Activated CD8-positive, alpha-beta memory T cell treated with anti-CD3 and anti-CD28 coated beads, Interleukin-2, amount 10 ng/mL, durations not matched to agents 7 days and 5 days (primary cell): ENCODE measurements at regions not wholly inside any gene's neighbourhood (a gene's known extent, or its start where the extent isn't known, plus 50 kb on each side); places are given as distances from the start of the nearest gene placed in this dataset.

Experiments
- ATAC-seq: fragments of 150-1000 bp; cut with Tn5 transposase; one replicate; pipeline ENCODE4 v1.10.0; 2021; ENCODE audit warnings: moderate library complexity
- CTCF ChIA-PET: fragments of 350-600 bp; sonication (Branson Sonifier 250); formaldehyde crosslinking; loops from one replicate; lab custom pipeline; 2021; ENCODE audit warnings: antibody characterized with exemption; lab: Charles Lee
- DNase-seq: peaks from one replicate; pipeline ENCODE4 v3.0.0-alpha.2; 2020
- H3K27ac Mint-ChIP-seq: one replicate; pipeline ENCODE4 v1.8.0; 2021; ENCODE audit warnings: mild to moderate bottlenecking, mixed read lengths
- H3K27me3 Mint-ChIP-seq: one replicate; pipeline ENCODE4 v1.8.0; 2021; ENCODE audit warnings: mixed read lengths
- H3K36me3 Mint-ChIP-seq: one replicate; pipeline ENCODE4 v1.8.0; 2021; ENCODE audit warnings: mild to moderate bottlenecking, mixed read lengths
- H3K4me1 Mint-ChIP-seq: one replicate; pipeline ENCODE4 v1.8.0; 2021; ENCODE audit warnings: mixed read lengths
- H3K4me3 Mint-ChIP-seq: one replicate; pipeline ENCODE4 v1.8.0; 2021; ENCODE audit warnings: mild to moderate bottlenecking, moderate library complexity, mixed read lengths
- H3K9me3 Mint-ChIP-seq: one replicate; pipeline ENCODE4 v1.8.0; 2022; ENCODE audit warnings: low read depth, mixed read lengths

DNA sequence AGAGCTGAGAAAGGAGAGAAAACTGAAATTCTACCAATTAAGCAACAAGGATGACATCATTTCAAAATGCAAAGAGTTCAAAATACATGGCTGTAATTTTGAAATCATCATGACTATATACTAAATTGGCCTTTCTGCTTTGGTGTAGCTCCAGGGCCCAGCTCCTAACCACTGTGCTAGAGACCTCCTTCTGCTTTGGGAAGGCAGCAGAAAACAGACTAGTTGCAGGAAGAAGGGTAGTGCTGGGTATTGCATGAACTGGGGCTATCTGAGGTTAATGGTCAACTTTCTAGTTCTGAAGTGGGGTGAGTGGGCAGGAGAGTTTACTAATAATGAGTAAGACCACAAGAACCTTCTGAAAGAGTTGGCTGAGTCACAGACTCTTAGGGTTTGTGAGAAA, 66.2 kb downstream of the PTGER2 start:
- no peaks in the 10 kb centered on the region for H3K27me3 Mint-ChIP-seq
- H3K4me1 Mint-ChIP-seq, result peaks cover 15% of the 10 kb centered on the region
- no peak overlapping the region for H3K4me3 Mint-ChIP-seq
- peaks cover 31% of the 10 kb centered on the region for H3K36me3 Mint-ChIP-seq
- CTCF ChIA-PET, result interaction anchor here (1.1 kb wide), 2 partner anchors 14 to 18 kb away, joined by 5 to 6 read pairs; no protein-coding TSS in a partner anchor
- peaks cover 12% of the 10 kb centered on the region for H3K9me3 Mint-ChIP-seq
- DNase-seq (no peak), ATAC-seq (no peak)
- no peak overlapping the region for H3K27ac Mint-ChIP-seq
